ENCODE measurements at regions not wholly inside any gene's neighbourhood (a gene's known extent, or its start where the extent isn't known, plus 50 kb on each side); places are given as distances from the start of the nearest gene placed in this dataset.

DNA sequence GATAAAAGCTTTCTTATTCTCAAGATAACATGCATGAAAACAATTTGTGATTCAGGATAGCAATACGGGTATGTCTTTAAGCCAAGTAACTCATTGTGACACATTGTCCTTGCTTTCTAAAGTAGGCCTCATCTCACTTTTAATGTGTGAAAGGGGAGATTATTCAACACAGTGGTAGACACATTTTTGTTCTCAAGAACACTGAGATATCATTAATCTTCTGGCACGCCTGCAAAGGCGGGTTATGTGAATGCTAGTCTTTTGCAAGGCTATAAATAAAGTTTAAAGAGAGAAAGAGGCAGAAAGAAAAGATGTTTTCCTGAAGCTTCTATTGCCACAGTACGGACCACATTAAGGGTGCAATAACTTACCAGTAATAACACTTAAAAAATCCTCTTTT lies 181.8 kb upstream of the MEF2C start:
- in situ Hi-C loops (cut with MboI; ENCODE audit: low pct_ligation_motif_present in 1 of 4, low pct_unique_long_range_greater_than_20kb in 1 of 4, low sequenced_read_pairs in 3 of 4): no loop called here
- no peak overlapping the region for H3K27ac ChIP-seq
- no peaks in the 10 kb centered on the region for H3K9me3 ChIP-seq
- TF ChIP-seq CTCF (IDR thresholded peaks at IDR 0.05): no peak
- no peak for TF ChIP-seq POLR2A (IDR thresholded peaks at IDR 0.05)
- no peak for DNase-seq
- H3K27me3 ChIP-seq: no peaks in the 10 kb centered on the region
- no peak overlapping the region for H3K4me3 ChIP-seq
- H3K4me1 ChIP-seq: no peaks in the 10 kb centered on the region
- no peaks in the 10 kb centered on the region for H3K36me3 ChIP-seq
- intact Hi-C loops (cut with DNase I; ENCODE audit: low total_unique reads): no loop called here
- 69 to 76% methylated on average over 4 of the region's 4 CpGs for whole genome bisulfite sequencing, 2 donors (ENCODE audit: low coverage in 1 of 2)

GRCh38 chr5:89064054-89064453 lies 181.1 kb upstream of the MEF2C start:
- Histone ChIP-seq H3K9me3 (no peaks in the 10 kb centered on the region), H3K27ac (no peak overlapping the region), H3K4me3 (no peak overlapping the region), H3K4me1 (no peaks in the 10 kb centered on the region), H3K27me3 (no peaks in the 10 kb centered on the region), H3K36me3 (no peaks in the 10 kb centered on the region)
- intact Hi-C loops (cut with DNase I; ENCODE audit: low total_unique reads) (no loop called here), in situ Hi-C loops (cut with MboI; ENCODE audit: low pct_ligation_motif_present in 1 of 4, low pct_unique_long_range_greater_than_20kb in 1 of 4, low sequenced_read_pairs in 3 of 4) (no loop called here)
- WGBS, 2 donors (ENCODE audit: low coverage in 1 of 2): 69 to 88% methylated on average over 1 of the region's 1 CpG
- DNase-seq: no peak
- no peak for TF ChIP-seq CTCF (IDR thresholded peaks at IDR 0.05)
- TF ChIP-seq POLR2A (IDR thresholded peaks at IDR 0.05): no peak
- TF ChIP-seq POLR2AphosphoS5 (IDR thresholded peaks at IDR 0.05): no peak
- TF ChIP-seq EP300 (IDR thresholded peaks at IDR 0.05; ENCODE audit: low read depth): no peak

DNA sequence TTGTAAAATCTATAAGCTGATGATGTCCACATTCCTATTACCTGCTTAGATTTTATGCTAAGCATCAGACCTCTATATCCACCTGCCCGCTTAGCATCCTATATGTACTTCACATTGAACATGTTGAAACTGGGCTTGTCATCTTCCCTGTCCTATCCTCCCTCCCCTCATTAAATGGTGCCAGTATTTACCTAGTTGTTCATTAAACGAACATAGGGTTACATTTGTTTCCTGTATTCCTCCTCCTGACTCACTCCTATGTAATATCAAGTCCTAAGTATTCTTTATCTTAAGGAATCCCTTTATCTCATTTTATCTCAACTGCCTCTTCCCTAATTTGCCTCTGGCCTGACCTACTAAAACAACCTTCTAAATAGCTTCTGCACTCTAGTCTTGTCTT lies 177.8 kb upstream of the MEF2C start:
- WGBS, 2 donors (ENCODE audit: low coverage in 1 of 2): 67 to 75% methylated on average over 2 of the region's 2 CpGs
- intact Hi-C loops (cut with DNase I; ENCODE audit: low total_unique reads): no loop called here
- no peaks in the 10 kb centered on the region for H3K36me3 ChIP-seq

GRCh38 chr5:89059274-89059673 lies 176.3 kb upstream of the MEF2C start:
- DNase-seq: no peak
- no peaks in the 10 kb centered on the region for H3K27me3 ChIP-seq
- no peaks in the 10 kb centered on the region for H3K9me3 ChIP-seq
- in situ Hi-C loops (cut with MboI; ENCODE audit: low pct_ligation_motif_present in 1 of 4, low pct_unique_long_range_greater_than_20kb in 1 of 4, low sequenced_read_pairs in 3 of 4) (no loop called here), intact Hi-C loops (cut with DNase I; ENCODE audit: low total_unique reads) (no loop called here)
- H3K4me1 ChIP-seq: peaks cover 0 to 2% (median 0%) of the 10 kb centered on the region in 4 donors
- H3K4me3 ChIP-seq: no peak overlapping the region
- TF ChIP-seq POLR2A (IDR thresholded peaks at IDR 0.05): no peak
- no peaks in the 10 kb centered on the region for H3K36me3 ChIP-seq
- WGBS, 2 donors (ENCODE audit: low coverage in 1 of 2): 67 to 86% methylated on average over 1 of the region's 1 CpG
- no peak overlapping the region for H3K27ac ChIP-seq

More for the DNA sequence above, 177.8 kb upstream of the MEF2C start:
- DNase-seq: no peak
- Histone ChIP-seq H3K4me3 (no peak overlapping the region), H3K9me3 (no peaks in the 10 kb centered on the region), H3K4me1 (no peaks in the 10 kb centered on the region), H3K27me3 (no peaks in the 10 kb centered on the region), H3K27ac (no peak overlapping the region)
- in situ Hi-C loops (cut with MboI; ENCODE audit: low pct_ligation_motif_present in 1 of 4, low pct_unique_long_range_greater_than_20kb in 1 of 4, low sequenced_read_pairs in 3 of 4): no loop called here
- TF ChIP-seq CTCF (IDR thresholded peaks at IDR 0.05) (no peak), POLR2A (IDR thresholded peaks at IDR 0.05) (no peak), EP300 (IDR thresholded peaks at IDR 0.05; ENCODE audit: low read depth) (no peak), POLR2AphosphoS5 (IDR thresholded peaks at IDR 0.05) (no peak)

GRCh38 chr5:89055695-89056085 lies 172.7 kb upstream of the MEF2C start:
- TF ChIP-seq POLR2A (IDR thresholded peaks at IDR 0.05) (no peak), CTCF (IDR thresholded peaks at IDR 0.05) (no peak), EP300 (IDR thresholded peaks at IDR 0.05; ENCODE audit: low read depth) (no peak), POLR2AphosphoS5 (IDR thresholded peaks at IDR 0.05) (no peak)
- Histone ChIP-seq H3K27me3 (no peaks in the 10 kb centered on the region), H3K27ac (no peak overlapping the region), H3K4me1 (peaks cover 0 to 8% (median 0%) of the 10 kb centered on the region in 4 donors), H3K4me3 (no peak overlapping the region), H3K9me3 (no peaks in the 10 kb centered on the region), H3K36me3 (no peaks in the 10 kb centered on the region)
- 76 to 85% methylated on average over 3 of the region's 3 CpGs for WGBS, 2 donors (ENCODE audit: low coverage in 1 of 2)
- intact Hi-C loops (cut with DNase I; ENCODE audit: low total_unique reads): no loop called here
- no peak for DNase-seq
- in situ Hi-C loops (cut with MboI; ENCODE audit: low pct_ligation_motif_present in 1 of 4, low pct_unique_long_range_greater_than_20kb in 1 of 4, low sequenced_read_pairs in 3 of 4): no loop called here
